ENCODE measurements at regions not wholly inside any gene's neighbourhood (a gene's known extent, or its start where the extent isn't known, plus 50 kb on each side); places are given as distances from the start of the nearest gene placed in this dataset.

DNA sequence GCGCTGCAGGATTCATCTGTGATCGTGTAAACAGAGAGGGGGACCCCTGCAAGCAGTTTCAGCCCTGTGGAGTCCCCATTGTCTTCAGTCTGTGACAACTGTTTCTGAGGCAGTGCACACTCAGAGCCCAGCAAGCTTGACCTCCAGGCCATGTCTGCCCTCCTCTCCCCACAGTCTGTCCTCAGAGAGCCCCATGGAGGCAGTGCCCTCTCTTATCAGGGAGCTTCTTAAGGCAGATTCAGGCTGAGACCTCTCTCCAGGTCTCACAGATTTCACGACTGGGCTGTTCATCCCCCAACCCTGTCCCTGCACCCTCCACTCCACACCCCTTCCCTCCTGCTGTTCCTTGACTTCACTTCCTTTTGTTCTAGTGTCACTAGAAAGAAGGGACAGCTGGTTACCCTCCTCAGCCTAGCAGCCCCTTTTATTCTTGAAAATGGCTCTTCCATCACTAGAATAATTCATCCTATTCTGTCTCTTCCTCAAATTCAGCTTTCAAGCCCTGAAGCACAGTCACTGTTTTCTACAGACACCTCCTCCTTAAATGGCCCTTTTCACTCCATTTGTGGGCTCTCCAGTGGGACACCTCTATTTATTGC, 218.4 kb downstream of the MED10 start:
- TF ChIP-seq, protein P1, sequence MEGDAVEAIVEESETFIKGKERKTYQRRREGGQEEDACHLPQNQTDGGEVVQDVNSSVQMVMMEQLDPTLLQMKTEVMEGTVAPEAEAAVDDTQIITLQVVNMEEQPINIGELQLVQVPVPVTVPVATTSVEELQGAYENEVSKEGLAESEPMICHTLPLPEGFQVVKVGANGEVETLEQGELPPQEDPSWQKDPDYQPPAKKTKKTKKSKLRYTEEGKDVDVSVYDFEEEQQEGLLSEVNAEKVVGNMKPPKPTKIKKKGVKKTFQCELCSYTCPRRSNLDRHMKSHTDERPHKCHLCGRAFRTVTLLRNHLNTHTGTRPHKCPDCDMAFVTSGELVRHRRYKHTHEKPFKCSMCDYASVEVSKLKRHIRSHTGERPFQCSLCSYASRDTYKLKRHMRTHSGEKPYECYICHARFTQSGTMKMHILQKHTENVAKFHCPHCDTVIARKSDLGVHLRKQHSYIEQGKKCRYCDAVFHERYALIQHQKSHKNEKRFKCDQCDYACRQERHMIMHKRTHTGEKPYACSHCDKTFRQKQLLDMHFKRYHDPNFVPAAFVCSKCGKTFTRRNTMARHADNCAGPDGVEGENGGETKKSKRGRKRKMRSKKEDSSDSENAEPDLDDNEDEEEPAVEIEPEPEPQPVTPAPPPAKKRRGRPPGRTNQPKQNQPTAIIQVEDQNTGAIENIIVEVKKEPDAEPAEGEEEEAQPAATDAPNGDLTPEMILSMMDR (IDR thresholded peaks at IDR 0.05; ENCODE audit: low read depth, low read length), result no peak
- DNase-seq (ENCODE audit: low read depth, low spot score), result no peak
- H3K4me3 ChIP-seq (ENCODE audit: low read depth, low read length), result no peak overlapping the region
- in situ Hi-C loops (cut with HindIII; ENCODE audit: low sequenced_read_pairs), result no loop called here

DNA sequence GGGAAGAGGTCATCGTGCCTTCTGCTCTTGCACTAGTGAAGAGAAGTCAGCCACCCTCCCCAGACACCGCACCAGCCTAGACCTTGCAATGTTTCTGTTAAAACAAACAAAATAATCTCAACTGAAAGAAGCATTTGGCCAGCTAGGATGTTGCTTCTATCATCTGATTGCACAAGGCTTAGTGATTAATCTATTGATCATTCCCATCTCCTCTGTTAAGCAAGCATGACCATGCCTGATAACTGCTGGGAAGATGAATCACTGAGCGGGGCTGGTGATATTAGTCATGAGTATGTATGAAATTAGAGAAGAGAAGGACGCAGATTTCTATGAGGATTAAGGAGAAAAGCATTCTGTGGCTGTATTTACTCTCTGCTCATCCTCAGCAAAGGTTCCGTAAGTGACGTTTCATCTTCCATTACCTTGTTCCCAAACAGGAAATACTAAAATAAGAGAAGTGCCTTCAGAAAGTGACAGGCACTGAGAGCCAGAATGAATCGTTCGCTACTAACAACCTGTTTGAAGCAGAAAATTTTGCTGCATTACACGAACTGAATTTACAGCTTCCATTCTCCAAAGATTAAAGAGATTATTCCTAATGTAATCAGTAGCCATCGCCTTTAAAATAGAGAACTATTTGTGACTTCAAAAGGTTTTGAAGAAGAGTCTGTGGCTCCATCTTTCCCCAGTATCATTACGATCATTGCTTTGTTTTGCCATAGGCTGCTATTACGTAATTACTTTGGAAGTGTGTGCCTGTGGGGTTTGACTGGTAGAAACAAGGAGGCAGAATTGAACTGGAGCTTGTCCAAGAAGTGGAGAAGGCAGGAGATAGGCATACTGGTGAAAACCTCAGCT, 219.1 kb downstream of the MED10 start:
- TF ChIP-seq, protein P1 (IDR thresholded peaks at IDR 0.05; ENCODE audit: low read depth, low read length), result no peak
- H3K4me3 ChIP-seq (ENCODE audit: low read depth, low read length), result no peak overlapping the region
- in situ Hi-C loops (cut with HindIII; ENCODE audit: low sequenced_read_pairs), result no loop called here
- peak; percentile 78 for DNase-seq (ENCODE audit: low read depth, low spot score)

DNA sequence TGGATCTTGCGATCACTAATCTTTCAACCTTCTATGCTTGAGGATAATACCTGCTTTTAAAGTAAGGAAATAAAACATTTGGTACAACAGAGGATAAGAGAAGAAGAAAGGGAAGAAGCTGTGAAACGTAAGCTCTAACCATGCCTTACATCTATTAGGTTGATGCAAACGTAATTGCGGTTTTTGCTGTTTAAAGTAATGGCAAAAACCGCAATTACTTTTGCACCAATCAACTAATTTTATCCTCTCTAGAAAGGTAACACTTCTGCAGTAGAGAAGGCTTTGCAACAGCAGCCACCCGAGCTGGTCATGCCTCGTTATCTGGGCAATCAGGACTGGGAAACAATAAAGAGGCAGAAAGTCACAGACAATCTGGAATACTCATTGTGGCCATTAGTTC, 224.1 kb downstream of the MED10 start:
- no peak for DNase-seq (ENCODE audit: low read depth, low spot score)
- H3K4me3 ChIP-seq (ENCODE audit: low read depth, low read length), result no peak overlapping the region
- in situ Hi-C loops (cut with HindIII; ENCODE audit: low sequenced_read_pairs), result no loop called here
- TF ChIP-seq, protein P1 (IDR thresholded peaks at IDR 0.05; ENCODE audit: low read depth, low read length), result no peak

DNA sequence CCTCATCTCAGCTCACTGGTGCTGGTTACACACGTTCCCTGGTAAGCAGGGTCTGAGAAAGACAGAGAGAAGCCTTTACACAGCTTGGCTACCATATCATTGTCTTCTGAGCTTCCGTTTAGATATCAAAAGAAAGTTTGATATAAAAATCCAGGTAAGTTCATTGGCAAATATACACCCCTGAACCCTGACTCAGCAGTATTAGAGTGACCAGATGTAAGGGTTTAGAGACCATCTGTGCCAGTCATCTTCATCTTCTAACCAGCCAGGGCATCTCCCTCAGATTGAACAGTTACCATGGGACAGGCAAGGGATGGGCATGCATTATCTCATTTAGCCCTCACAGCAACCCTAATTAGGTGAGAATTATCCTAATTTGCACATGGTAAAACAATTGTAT, 232.1 kb downstream of the MED10 start:
- in situ Hi-C loops (cut with HindIII; ENCODE audit: low sequenced_read_pairs), result no loop called here
- no peak for DNase-seq (ENCODE audit: low read depth, low spot score)
- TF ChIP-seq, protein P1 (IDR thresholded peaks at IDR 0.05; ENCODE audit: low read depth, low read length), result no peak
- no peak overlapping the region for H3K4me3 ChIP-seq (ENCODE audit: low read depth, low read length)

DNA sequence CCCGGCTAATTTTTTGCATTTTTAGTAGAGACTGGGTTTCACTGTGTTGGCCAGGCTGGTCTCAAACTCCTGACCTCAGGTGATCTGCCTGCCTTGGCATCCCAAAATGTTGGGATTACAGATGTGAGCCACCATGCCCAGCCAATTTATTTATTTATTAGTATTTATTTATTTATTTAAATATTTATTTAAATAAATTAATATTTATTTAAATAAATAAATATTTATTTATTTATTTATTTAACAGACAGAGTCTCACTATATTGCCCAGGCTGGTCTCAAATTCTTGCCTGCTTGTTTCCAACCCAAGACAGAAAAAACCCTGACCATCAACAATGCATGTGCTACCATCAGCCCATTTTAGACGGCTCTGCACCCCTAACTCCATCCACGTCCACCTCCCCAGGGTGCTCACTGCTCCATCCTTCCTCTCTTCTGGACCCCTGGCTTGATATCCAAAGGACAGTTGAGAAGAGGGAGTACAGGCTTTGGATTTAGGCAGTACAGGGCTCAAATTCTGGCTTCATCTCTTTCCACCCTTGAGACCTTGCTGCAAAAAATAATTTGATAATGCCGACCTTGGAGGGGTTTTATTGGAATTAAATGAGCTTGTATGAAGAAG, 232.6 kb downstream of the MED10 start:
- no peak overlapping the region for H3K4me3 ChIP-seq (ENCODE audit: low read depth, low read length)
- TF ChIP-seq, protein P1 (IDR thresholded peaks at IDR 0.05; ENCODE audit: low read depth, low read length), result no peak
- DNase-seq (ENCODE audit: low read depth, low spot score), result no peak
- in situ Hi-C loops (cut with HindIII; ENCODE audit: low sequenced_read_pairs), result no loop called here

DNA sequence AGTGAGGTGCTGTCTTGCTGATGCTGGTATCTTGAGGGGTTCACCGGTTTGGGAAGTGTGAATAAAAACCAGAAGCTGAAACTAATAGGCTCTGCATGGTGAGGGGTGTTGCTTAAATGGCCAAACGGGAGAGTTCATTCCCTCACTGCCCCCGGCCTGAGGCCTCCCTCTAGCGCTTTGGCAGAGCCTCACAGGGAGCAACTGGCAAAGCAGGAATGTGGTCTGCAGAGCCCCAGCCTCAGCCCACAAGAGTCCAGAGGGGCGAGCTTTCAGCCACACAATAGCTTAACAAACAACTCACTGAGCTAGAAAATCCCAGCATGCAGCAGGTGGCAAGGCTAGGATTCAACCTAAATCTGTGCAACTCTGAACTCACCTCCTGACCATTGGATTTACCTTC, 234.8 kb downstream of the MED10 start:
- TF ChIP-seq, protein P1 (IDR thresholded peaks at IDR 0.05; ENCODE audit: low read depth, low read length), result no peak
- H3K4me3 ChIP-seq (ENCODE audit: low read depth, low read length), result no peak overlapping the region
- in situ Hi-C loops (cut with HindIII; ENCODE audit: low sequenced_read_pairs), result no loop called here
- no peak for DNase-seq (ENCODE audit: low read depth, low spot score)

Data from astrocyte of the spinal cord (primary cell).